Activated CD4-positive, alpha-beta T cell treated with anti-CD3 and anti-CD28 coated beads for 4 hours (primary cell): ENCODE measurements at regions not wholly inside any gene's neighbourhood (a gene's known extent, or its start where the extent isn't known, plus 50 kb on each side); places are given as distances from the start of the nearest gene placed in this dataset.

Experiments
- DNase-seq, 2 donors: peaks; one replicate each; pipeline ENCODE4 v3.0.0-alpha.2; 2020

- no peak for DNase-seq
Observed at GRCh38 chr21:21730512-21730911, 732.3 kb downstream of the NCAM2 start.

GRCh38 chr21:21731626-21732025, 733.4 kb downstream of the NCAM2 start:
- no peak for DNase-seq

DNA sequence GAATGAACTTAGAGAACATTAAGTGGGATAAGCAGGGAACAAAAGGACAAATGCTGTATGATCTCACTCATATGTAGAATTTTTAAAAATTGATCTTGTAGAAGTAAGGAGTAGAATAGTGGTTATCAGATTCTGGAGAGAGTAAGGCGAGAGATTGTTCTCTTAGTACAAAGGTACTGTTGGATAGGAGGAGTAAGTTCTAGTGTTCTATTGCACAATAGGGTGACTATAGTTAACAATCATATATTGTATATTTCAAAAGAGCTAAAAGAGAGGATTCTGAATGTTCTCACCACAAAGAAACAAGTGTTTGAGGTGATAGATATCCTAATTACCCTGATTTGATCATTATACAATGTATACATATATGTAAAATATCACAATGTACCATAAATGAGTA, 735.9 kb downstream of the NCAM2 start:
- DNase-seq = no peak

DNA sequence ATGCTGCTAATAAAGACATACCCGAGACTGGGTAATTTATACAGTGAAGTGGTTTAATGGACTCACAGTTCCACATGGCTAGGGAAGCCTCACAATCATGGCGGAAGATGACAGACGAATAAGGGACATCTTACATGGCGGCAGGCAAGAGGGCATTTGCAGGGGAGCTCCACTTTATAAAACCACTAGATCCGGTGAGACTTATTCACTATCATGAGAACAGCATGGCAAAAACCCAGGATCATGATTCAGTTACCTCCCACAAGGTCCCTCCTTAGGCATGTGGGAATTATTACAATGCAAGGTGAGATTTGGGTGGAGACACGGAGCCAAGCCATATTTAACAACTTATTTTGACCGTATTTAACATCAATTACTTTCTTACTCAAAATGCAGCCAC, 739.0 kb downstream of the NCAM2 start:
- DNase-seq = no peak

DNA sequence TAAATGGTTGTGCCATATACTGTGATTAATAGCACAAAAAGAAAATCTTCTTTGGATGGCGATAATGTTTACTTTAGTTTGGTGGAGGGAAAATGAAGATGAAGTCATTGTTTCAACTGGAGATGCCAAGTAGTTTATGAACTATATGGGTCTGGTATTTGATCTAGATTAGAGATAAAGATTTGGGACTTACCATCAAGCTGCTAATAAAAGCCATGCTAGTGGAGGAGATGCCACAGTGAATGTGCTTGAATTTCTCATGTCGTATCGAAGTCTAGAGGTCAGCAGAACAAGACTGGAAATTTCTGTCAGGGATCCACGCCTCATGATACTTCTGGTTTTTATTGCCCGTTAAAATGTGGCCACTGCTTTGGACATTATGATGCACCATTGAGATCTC, 742.0 kb downstream of the NCAM2 start:
- DNase-seq = no peak

DNA sequence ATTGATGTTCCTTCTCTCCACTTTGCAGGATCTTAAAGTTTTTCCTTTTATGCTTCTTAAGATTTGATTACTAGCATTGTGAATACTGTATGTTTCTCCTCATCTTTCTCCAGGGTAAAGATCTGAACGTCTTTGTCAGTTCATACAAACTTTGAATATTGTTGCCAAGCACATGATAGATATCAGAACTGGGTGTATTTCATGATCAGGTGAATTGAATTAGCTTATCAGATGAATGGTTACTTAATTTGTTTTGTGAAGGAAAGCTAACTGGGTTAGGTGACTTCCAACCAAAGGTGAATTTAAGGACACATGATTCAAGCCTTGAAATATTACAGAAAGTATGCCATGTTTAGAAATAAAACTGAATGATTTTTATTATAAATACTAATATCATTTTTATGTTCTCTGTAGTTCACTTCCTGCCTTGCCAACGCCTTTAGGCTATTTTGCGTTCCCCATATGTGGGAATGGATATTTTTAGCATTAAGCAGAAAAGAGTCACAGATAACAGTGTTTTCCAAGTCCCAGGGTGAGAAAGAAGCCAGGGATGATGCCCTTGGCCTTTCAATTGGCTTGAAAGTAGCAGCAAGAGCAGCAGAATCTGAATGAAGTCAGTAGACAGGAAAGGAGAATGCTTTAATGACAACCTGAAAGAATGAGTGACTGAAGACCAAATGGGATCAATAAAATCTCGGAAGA, 752.1 kb downstream of the NCAM2 start:
- DNase-seq = no peak

- no peak for DNase-seq
Observed at GRCh38 chr21:21751286-21751685, 753.1 kb downstream of the NCAM2 start.

DNA sequence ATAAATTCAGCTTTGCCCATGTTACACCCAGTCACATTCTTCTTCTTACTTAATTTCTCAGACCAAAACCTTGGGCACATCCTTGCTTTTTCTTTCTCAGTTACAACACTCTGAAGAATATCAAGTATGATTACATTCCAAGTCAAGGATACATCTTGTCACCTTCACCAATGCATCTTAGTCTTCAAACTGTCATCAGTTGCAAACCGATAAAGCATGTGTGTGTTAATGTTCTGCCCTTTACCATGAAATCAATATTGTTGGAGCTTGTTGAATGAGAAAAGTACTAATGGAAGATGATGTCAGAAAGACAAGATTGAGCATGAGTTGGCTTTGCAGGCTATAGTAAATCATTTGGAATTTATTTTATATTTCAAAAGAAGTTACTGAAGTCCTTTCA, 764.6 kb downstream of the NCAM2 start:
- DNase-seq = no peak

- DNase-seq = no peak
Observed at GRCh38 chr21:21764281-21764680, 766.1 kb downstream of the NCAM2 start.

- DNase-seq = no peak
Observed at GRCh38 chr21:21767276-21767675, 769.1 kb downstream of the NCAM2 start.

DNA sequence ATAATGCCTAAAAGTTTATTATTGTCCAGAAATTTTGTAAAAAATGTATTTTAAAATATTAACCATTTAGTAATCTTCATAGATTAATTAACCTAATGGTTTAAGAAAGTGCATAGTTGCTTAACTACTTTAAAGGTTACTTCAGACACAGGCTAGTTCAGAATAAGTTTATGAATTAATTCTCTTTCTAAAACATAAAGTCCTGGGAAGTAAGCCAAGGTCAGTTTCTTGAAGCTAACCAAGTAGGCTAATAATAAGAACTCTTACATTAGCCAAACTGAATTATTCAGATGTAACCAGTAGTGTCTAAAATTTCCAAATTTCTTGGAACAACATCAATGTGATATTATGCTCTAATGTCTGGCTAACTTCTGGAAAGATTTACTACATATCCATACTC, 790.4 kb downstream of the NCAM2 start:
- no peak for DNase-seq

DNA sequence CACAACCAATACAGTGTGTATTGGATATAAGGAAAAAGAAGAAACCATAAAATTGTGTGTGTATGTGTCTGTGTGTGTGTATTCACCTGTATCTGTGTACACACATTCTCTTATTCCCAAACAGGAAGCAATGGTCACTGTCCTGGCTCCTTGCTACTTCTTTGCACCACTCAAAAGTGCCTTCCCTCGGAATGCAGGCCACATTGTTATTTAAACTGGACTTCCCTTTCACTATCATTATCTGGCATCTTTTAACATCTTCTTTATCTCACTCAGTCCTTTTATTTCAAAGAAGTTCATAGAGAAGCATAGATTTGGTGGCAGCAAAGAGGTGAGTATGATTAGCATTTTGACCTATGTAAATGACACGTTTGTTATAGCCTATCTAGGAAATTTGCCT, 803.7 kb downstream of the NCAM2 start:
- DNase-seq = no peak

DNA sequence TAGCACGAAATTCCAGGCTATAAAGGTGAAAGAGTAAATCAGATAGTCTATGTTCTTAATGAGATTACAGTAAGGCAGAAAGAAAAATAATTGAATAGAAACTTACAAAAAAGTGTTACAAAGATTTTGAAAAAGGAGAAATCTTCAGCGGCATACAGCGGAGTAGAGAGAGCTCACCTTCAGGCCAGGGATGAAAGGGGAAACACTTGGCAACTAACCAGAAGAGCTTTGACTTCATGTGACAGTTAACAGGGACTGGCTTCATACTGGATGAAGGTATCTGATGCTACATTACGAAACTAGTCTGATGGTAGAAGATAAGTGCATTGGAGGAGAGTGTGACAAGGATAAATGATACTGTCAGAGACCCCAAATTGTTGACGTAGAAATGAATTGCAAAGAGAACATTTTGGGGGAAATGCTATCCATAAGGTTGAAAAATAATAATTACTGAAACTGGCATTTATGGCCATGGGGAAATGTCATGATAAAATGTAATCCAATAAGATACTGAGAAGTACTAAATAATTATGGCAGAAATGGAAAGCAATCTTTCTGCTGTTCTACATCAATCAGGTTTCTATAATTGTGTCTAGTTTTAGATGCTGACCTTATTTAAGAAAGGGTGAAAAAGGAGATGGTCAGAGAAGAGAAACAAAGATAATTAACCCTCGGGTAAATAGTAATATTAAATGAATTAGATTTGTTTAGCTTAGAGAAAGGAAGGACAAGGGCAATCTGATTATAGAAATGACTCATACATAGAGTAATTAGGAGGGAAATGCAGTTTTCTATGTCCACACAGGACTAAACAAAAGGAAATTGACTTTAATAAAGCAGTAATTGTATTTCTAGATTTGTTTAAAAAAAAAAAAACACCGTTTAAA, 808.7 kb downstream of the NCAM2 start:
- no peak for DNase-seq

DNA sequence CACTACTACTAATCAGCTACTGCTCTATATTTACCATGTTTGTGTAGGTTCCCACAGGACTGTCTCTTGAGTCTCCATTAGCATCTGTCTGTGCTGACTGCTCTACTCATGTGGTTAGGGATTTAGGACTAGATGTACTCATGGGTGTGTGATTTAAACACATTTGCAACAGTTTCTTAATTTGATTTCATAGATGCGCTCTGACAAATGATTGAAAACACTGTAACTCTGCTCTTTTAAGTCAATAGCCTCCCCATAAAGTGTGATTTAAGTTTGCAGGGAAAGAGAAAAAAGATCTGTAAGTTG, 809.3 kb downstream of the NCAM2 start:
- DNase-seq = no peak

GRCh38 chr21:21813289-21813688, 815.1 kb downstream of the NCAM2 start:
- DNase-seq = no peak

DNA sequence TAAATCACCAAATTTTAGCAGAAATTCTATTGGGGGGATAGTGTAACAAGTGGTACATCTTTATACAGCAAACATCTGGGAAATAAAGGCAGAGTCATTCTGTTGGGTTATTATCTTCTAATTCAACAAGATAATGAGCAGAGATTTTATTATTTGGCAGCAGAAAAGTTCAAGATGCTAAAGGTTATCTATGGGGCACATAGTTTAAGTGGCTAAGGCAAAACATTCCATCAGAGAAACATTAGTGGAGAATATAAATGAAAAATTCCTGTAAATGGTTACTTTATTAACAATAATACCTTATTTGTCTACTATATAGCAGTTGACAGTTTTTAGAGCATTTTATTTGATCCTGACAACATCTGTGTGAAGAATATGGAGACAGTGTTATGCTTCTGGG, 815.7 kb downstream of the NCAM2 start:
- DNase-seq = no peak

- DNase-seq = no peak
Observed at GRCh38 chr21:21816778-21817177, 818.6 kb downstream of the NCAM2 start.

- DNase-seq = no peak
Observed at GRCh38 chr21:21818898-21819297, 820.7 kb downstream of the NCAM2 start.

DNA sequence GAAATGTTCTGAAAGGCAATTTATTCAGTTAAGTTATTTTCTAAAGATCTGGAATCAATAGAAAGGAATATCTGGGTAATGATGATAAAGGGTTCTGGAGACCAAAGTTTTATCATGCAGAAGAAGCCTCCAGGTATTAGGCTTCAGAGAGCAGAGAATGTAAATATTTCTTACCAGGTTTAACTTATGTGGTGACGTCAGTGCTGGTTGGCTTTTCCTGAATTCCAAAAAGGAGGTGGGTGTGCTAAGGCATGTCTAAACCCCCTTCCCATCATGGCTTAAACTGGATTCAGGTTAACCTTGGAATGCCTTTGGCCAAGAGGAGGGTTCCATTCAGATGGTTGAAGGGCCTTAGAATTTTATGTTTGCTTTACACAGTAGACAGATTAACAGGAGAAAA, 829.9 kb downstream of the NCAM2 start:
- DNase-seq = no peak

DNA sequence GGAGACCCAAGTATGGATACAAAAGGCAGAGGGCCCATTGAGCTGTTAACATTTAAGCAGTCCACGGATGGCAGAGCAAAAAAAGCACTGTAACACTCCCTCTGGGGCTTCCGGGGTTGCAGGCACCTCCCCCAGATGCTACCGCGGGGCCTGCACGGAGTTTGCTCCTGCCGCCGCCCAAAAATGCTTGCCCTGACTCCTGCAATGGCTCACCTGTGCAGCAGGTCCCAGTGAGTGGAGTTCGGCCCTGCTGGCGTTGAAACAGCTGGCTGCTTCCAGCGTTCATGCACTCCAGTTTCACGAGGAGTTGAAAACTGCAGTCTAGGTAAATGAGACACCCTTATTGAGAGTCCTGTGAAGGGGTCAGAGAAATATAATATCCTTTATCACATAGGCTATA, 832.8 kb downstream of the NCAM2 start:
- no peak for DNase-seq

- no peak for DNase-seq
Observed at GRCh38 chr21:21845901-21846300, 847.7 kb downstream of the NCAM2 start.

DNA sequence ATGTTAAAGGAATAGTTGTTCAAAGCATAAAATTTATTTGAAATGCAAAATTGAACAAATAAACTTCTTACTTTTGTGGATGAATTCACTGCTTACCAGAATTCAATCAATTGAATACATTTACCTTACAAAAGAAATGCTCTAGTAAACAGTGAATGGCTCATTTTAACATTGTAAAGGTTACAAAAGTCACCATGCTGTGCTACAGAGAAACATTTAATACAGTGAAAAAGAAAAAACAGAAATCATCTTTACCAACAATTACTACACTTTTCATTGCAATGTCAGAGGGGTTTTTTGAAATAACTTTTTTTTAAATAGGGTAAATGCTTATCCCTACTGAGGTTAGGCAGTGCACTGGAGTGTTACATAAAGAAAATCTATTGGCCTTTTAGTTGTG, 853.0 kb downstream of the NCAM2 start:
- DNase-seq = no peak

DNA sequence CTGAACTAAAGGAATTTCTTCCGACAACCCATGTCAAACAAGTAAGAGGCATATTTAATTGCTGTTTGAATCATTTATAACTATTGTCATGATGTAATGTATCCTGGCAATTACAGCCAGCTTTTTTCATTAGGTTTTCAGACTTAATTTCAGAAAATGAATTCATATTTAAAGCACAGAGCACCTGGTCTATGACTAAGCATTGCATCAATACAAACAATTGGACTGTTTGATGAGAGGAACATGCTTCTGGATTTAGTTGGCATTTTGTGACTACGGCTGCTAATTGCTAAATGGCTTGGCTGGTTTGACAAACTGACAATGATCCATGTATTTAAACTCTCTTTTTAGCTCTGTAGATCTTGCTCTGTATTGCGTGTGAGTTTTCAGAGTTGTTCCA, 853.4 kb downstream of the NCAM2 start:
- no peak for DNase-seq

GRCh38 chr21:21858502-21859334, 860.5 kb downstream of the NCAM2 start:
- DNase-seq = no peak
